DND-41 (cell line): ENCODE measurements at regions not wholly inside any gene's neighbourhood (a gene's known extent, or its start where the extent isn't known, plus 50 kb on each side); places are given as distances from the start of the nearest gene placed in this dataset.

ENCODE experiments used
- EZH2 ChIP-seq: IDR thresholded peaks from 3 replicates; pipeline ENCODE4 v1.6.1; 2012; ENCODE audit warnings: borderline replicate concordance, low read depth, mild to moderate bottlenecking, moderate library complexity, low read length, inconsistent platforms; ENCODE audit not compliant: severe bottlenecking
- TF ChIP-seq, protein P1 (sequence below): IDR thresholded peaks from 2 replicates; pipeline ENCODE4 v1.5.1; 2012; ENCODE audit warnings: borderline replicate concordance, low read length, moderate library complexity, mild to moderate bottlenecking; ENCODE audit not compliant: poor library complexity, severe bottlenecking; ENCODE audit errors: extremely low read depth

DNA sequence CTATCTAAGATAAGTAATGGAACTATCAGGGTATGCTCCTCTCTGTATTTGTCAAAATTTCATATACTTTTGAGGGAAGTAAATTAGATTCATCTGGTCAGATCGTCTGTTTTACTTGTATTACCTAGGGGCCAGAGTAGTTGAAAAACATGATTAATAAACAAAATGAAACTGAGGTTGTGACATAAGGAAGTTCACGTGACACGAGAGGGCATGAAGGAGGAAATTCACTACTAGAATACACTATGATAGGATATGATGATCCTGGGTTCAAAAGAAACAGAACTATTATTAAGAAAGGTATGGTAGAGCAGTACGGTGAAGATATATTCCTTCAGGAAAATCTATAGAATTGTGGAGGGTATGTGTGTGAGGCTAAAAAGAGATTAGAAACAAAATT lies 58.4 kb upstream of the SPAG16 start:
- no peak for TF ChIP-seq EZH2
- TF ChIP-seq, protein P1, sequence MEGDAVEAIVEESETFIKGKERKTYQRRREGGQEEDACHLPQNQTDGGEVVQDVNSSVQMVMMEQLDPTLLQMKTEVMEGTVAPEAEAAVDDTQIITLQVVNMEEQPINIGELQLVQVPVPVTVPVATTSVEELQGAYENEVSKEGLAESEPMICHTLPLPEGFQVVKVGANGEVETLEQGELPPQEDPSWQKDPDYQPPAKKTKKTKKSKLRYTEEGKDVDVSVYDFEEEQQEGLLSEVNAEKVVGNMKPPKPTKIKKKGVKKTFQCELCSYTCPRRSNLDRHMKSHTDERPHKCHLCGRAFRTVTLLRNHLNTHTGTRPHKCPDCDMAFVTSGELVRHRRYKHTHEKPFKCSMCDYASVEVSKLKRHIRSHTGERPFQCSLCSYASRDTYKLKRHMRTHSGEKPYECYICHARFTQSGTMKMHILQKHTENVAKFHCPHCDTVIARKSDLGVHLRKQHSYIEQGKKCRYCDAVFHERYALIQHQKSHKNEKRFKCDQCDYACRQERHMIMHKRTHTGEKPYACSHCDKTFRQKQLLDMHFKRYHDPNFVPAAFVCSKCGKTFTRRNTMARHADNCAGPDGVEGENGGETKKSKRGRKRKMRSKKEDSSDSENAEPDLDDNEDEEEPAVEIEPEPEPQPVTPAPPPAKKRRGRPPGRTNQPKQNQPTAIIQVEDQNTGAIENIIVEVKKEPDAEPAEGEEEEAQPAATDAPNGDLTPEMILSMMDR: no peak
